ENCODE measurements at regions not wholly inside any gene's neighbourhood (a gene's known extent, or its start where the extent isn't known, plus 50 kb on each side); places are given as distances from the start of the nearest gene placed in this dataset.

DNA sequence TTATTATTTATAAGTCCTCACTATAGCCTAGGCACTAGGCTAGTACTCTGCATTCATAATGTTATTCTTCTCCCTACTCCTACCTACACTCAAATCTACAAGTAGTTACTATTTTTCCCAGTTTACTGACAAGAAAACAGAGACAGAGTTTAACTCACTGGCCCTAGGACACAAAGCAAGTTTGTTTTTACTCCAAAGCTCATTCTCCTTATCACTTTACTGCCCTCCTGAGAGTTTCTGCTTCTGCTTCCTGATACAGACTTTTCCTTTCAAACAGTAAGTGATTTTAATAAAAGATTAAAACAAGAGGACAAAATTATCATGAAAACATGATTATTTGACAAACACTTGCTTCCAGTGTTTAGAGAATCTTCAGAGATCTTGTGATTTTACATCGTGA lies 60.6 kb upstream of the CADPS start:
- TF ChIP-seq, protein P1, sequence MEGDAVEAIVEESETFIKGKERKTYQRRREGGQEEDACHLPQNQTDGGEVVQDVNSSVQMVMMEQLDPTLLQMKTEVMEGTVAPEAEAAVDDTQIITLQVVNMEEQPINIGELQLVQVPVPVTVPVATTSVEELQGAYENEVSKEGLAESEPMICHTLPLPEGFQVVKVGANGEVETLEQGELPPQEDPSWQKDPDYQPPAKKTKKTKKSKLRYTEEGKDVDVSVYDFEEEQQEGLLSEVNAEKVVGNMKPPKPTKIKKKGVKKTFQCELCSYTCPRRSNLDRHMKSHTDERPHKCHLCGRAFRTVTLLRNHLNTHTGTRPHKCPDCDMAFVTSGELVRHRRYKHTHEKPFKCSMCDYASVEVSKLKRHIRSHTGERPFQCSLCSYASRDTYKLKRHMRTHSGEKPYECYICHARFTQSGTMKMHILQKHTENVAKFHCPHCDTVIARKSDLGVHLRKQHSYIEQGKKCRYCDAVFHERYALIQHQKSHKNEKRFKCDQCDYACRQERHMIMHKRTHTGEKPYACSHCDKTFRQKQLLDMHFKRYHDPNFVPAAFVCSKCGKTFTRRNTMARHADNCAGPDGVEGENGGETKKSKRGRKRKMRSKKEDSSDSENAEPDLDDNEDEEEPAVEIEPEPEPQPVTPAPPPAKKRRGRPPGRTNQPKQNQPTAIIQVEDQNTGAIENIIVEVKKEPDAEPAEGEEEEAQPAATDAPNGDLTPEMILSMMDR (conservative IDR thresholded peaks at IDR 0.05) = no peak
- TF ChIP-seq ZFX (IDR thresholded peaks at IDR 0.05) = no peak
